ENCODE measurements at regions not wholly inside any gene's neighbourhood (a gene's known extent, or its start where the extent isn't known, plus 50 kb on each side); places are given as distances from the start of the nearest gene placed in this dataset.

GRCh38 chr10:50981385-50981784, 92.9 kb upstream of the PRKG1 start:
- Histone ChIP-seq H2AK9ac (replicated peaks; ENCODE audit: low read depth, low read length, poor library complexity) (no peak overlapping the region), H4K91ac (ENCODE audit: insufficient read depth, low read depth, low read length) (no peak overlapping the region), H4K8ac (ENCODE audit: low read depth in 2 of 2, low read length in 2 of 2) (no peak overlapping the region), H4K20me1 (ENCODE audit: insufficient read depth, low read length) (no peaks in the 10 kb centered on the region), H2BK120ac (ENCODE audit: low read depth, low read length) (no peak overlapping the region), H3K36me3 (ENCODE audit: control insufficient read depth, insufficient read depth, low read length) (no peaks in the 10 kb centered on the region), H3K79me1 (ENCODE audit: low read depth in 1 of 2, low read length in 2 of 2) (no peaks in the 10 kb centered on the region; a peak in 1 of 4 replicates), H3K56ac (ENCODE audit: extremely low read depth, insufficient read depth, low read length) (no peak overlapping the region), H4K5ac (ENCODE audit: low read depth, low read length) (no peak overlapping the region), H2BK5ac (ENCODE audit: low read depth, low read length, poor library complexity, severe bottlenecking) (no peak overlapping the region), H2AK5ac (ENCODE audit: low read depth, low read length) (no peak overlapping the region), H3K4ac (ENCODE audit: low read depth, low read length) (no peak overlapping the region), H3K23ac (ENCODE audit: low read depth, low read length) (no peak overlapping the region), H3K9me1 (ENCODE audit: insufficient read depth, low read length) (no peaks in the 10 kb centered on the region), H3K4me1 (ENCODE audit: control insufficient read depth, insufficient read depth, low read length) (no peaks in the 10 kb centered on the region), H3K4me3 (ENCODE audit: insufficient read depth, low read depth, low read length) (no peak overlapping the region), H3K9ac (ENCODE audit: low read depth, low read length) (no peak overlapping the region), H3K4me2 (ENCODE audit: low read depth, low read length) (no peak overlapping the region), H2AFZ (replicated peaks; ENCODE audit: low read length, poor library complexity) (no peak overlapping the region), H3K27ac (ENCODE audit: insufficient read depth, low read length) (no peak overlapping the region), H3K9me3 (ENCODE audit: control insufficient read depth, insufficient read depth, low read length) (no peaks in the 10 kb centered on the region), H3K27me3 (ENCODE audit: control insufficient read depth, insufficient read depth, low read length) (no peaks in the 10 kb centered on the region), H2BK15ac (ENCODE audit: low read depth, low read length) (no peak overlapping the region), H3K18ac (ENCODE audit: low read depth, low read length) (no peak overlapping the region), H3K14ac (replicated peaks; ENCODE audit: low read depth, low read length) (no peak overlapping the region), H2BK20ac (ENCODE audit: low read depth, low read length) (no peak overlapping the region)
- in situ Hi-C loops (cut with MboI; ENCODE audit: low sequenced_read_pairs) (no loop called here), intact Hi-C loops (cut with micrococcal nuclease) (no loop called here), dilution Hi-C loops (cut with HindIII; ENCODE audit: low sequenced_read_pairs, unreplicated experiment) (no loop called here)
- no peak for ATAC-seq (ENCODE audit: low read depth)
- ChIA-PET CTCF (no interaction called here), POLR2A (ENCODE audit: unreplicated experiment) (no interaction called here)
- no TSS peak for BruUV-seq (replicated peaks)
- no peak for DNase-seq
- no peak for TF ChIP-seq POLR2A (IDR thresholded peaks at IDR 0.05; ENCODE audit: low read depth, low read length)
- peak; percentile 65 for TF ChIP-seq CEBPB (IDR thresholded peaks at IDR 0.05; ENCODE audit: low read depth, low read length)

Data from IMR-90 (cell line).